NCI-H774 (cell line): ENCODE measurements at regions not wholly inside any gene's neighbourhood (a gene's known extent, or its start where the extent isn't known, plus 50 kb on each side); places are given as distances from the start of the nearest gene placed in this dataset.

Source experiments
- DNase-seq: peaks from one replicate; lab custom pipeline; 2025; lab: John Stamatoyannopoulos, UW

DNA sequence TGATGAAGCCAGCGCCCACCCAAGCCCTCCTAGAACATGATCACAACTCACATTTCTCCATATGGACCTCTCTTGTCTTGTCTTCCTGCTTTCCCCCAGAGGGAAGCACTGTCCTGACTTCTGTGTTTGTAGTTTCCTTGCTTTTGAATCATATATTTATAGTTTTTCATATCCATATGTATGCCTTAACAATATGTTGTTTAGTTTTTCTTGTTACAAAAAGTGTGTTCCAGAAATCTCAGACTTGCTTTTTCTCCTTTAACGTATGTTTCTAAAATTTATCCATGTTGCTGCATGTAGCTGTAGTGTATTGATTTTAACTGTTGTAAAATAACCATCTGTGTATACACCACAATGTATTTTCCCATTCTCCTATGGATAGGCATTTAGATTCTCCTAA, 182.0 kb upstream of the SMIM23 start:
- no peak for DNase-seq

- no peak for DNase-seq
Measured at GRCh38 chr5:171604195-171604594, 181.4 kb upstream of the SMIM23 start.

DNA sequence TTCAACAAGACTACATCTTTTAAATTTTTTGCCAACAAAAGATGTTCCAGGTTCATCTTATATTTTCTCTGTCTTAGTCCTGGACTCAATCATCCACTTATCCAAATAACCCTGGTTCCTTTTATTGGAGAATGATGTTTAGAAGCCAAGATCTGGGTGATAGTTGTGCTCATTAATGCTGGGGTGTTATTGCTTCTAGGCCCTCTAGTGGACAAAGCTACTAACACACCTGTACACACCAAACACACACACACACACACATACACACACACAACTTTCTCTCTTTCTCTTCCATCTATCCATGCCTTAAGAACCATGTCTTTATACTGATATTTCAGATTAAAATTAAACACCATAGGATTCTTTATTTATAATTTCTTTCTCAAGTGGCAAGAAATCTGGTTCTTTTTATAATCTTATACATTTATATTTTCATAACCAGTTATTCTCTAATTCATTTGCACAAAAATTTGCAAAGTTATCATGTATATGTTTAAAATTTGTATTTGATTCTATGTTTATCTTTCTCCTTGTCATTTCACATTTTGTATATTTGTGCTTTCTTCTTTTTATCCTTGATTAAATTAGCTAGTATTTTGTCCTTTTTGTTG, 179.1 kb upstream of the SMIM23 start:
- no peak for DNase-seq

DNA sequence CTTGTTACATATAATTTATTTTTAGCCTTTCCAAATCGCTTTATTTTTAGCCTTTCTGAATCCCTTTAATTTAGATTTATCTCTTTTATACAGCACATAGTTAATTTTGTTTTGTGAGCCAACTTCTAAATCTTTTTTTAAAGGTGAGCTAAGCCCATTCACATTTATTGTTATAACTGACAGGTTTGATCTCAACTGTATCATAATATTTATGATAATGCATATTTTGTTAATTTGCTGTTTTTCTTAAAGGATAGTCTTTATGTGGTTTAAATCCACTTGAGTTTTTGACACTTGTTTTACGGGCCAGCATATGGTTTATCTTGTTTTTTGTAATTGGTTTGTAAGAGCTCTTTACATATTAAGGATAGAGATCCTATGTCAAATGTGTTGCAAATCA, 177.8 kb upstream of the SMIM23 start:
- DNase-seq = no peak

GRCh38 chr5:171609806-171610452, 175.7 kb upstream of the SMIM23 start:
- no peak for DNase-seq

- DNase-seq = peak; percentile 71
Measured at GRCh38 chr5:171610686-171611085, 174.9 kb upstream of the SMIM23 start.

DNA sequence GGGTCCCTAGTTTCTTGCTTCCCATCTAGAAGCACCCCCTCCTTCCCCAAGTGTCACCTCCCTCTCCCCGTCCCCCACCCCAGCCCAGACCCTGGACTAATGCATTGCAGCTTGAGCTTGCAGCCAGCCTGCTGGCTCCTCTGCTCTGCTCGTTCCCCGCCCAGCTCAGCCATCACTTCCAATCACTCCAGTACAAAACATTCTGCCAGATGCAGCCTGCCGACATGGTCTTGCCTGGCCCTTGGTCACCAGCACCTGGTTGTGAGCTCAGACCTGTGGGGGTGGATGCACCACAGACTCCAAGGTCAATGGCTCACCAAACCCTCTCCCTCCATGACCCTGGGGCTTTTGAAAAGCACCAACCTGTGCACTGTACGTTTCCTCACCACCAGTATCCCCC, 172.9 kb upstream of the SMIM23 start:
- no peak for DNase-seq

DNA sequence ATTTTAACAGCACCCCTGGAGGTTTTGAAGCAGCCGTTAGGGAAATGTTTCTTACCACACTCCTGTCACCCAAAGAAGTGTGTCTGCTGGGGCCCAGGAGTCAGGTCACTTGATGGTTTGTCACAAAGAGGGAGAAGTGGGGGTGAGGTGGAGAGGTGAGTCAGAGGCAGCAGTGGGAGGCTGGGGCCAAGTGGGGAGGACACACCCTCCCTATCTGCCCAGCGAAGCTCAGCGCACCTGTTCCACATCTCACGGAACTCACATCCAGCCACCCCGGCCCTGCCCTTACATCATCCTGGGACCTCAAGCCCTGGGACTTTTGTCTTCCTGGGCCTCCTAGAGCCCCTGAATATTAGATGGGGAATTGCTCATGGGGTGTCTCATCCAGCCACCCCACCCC, 171.1 kb upstream of the SMIM23 start:
- DNase-seq = no peak

DNA sequence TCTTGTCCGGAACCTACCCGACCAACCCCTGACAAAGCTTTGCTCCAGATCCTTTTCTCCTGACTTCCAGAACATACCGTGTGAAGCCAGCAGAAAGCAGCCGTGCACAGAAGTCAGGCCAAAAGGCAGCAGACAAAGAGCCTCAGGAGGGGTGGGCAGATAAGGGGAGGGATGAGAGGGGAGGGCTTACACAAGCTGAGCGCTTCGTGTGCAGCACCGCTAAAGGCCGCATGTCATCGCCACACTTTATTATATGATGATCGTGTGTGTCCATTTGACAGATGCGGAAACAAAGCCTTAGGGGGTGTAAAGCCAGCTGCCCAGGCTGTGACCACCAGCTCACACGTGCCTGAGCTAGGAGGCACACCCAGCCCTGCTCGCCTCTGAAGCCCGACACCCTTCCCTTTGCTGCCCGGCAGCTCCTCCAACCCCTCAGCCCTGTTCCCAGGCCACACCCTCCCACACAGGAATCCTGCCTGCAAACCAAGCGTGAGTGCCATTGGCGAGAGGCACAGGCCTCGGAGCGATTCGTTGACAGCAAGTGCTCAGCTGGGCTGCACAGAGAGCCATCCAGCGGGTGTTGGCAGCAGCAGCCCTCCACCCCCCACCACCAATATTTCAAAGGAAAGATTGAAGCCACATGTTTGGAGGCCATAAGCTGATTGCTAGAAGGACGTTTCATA, 170.5 kb upstream of the SMIM23 start:
- DNase-seq = no peak

DNA sequence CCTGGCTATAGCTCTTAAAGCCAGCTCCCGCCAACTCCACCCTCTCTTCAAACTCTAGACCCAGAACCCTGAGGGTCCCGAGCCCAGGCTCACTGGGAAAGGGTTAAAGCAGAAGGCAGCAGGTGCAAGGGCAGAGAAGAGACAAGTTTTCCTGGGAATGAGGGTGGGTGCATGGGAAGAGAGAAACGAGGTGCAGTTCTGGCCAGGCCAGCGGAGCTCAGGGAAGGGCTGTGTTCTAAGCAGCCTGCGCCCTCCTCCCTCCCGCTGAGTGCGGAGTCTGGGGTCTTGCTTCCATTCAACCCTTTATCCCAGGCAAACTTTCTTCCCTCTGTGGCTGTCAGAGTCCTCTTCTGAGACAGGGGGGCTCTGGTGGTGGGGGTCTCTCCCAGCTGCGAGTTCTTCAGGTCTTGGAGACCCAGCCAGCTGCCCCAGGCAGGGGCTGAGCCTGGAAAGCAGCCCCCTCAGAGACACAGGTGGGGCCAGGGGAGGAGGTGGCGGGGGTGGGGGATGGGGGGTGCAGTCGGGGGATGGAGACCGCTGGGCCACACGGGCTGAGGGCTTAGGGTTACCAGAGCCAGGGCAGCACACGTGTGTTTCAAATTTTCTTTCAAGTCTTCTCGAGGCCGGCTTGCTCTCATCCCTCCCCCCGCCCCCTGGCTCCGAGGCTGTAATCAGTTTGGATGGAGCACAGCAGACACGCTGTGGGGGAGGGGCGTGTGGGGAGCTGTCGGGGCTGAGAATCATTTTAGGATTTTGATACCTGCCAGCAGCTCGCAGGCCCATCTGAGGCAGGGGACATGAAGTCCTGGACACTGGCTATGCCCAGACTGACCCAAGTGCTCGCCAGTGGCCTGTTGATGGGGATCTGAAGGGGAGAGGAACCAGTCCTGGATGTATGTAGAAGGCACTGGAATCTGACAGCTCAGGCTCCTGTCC, 169.6 kb upstream of the SMIM23 start:
- DNase-seq = no peak

GRCh38 chr5:171617266-171617665, 168.4 kb upstream of the SMIM23 start:
- DNase-seq = no peak

DNA sequence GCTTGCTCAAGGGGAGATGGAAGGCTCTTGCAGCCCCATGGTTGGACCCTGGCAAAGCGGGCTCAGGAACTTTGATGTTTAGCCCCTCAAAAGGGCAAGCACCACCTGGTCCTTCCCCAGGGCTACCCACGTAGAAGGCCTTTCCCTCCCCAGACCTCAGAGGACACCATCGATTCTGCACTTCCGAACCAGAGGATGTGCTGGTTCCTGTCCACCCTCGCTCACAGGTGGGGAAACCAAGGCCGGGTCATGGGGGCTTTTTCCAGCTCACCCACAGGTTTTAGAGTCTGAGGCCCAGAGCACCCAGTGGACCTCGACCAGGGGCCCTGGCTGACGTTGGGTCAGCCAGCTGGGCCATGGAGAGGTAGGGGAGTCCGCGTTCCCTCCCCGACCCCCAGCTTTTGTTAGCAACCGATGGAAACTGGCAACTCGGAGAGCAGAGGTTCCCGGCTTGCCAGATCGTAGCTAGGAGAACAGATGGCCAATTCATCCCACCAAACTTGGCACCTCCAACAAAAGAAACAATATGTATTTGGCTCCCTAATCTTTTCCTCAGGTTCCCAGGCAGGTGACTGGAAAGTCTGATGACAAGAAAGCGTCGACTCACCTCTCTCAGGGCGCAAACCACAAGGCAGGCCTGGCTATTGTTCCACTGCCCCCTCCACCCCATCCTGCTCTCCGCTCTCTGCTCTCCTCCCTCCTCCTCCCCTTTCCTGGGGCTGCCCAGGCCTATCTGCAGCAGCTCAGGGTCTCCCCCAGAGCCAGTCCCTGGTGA, 167.6 kb upstream of the SMIM23 start:
- no peak for DNase-seq

DNA sequence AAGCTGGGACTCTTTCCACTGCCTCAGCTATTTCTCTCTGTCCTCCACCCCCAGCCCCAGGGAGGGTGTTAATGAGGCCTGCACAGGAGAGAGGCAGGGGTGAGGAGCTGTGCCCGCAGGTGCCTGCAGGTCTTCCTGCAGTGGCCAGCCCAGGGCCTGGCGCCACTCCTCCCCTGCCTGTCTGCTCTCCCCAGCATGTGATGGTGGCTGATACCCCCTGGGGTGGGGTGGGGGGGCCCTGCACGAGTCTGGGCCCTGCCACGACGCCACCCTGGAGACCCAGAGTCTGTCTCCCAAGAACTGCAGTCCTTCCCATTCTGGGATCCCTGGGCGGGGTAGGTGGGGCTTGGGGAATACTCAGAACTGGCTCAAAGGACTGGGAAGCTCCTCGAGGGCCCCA, 166.4 kb upstream of the SMIM23 start:
- DNase-seq = no peak

- DNase-seq = no peak
Measured at GRCh38 chr5:171619744-171620143, 165.9 kb upstream of the SMIM23 start.

DNA sequence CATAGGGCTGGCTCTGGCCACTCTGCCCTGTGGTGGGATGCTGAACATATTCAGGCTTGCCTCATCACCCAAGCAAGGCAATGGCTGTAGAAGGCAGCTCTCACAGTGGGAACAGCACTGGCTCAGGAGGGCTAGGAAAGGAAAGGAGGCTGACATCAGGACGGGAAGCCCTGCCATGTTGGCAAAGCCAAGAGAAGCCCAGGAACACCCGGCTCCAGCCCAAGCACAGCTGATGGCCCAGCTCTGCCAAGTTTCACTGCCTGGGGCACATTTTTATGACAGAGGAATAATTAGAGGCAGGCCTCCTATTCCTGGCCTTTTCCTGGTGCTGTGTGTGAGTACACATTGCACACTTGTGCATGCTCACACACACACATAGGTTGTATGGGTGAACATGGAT, 163.6 kb upstream of the SMIM23 start:
- DNase-seq = no peak

- DNase-seq = no peak
Measured at GRCh38 chr5:171623107-171623506, 162.5 kb upstream of the SMIM23 start.

GRCh38 chr5:171623551-171624097, 162.0 kb upstream of the SMIM23 start:
- DNase-seq = no peak

DNA sequence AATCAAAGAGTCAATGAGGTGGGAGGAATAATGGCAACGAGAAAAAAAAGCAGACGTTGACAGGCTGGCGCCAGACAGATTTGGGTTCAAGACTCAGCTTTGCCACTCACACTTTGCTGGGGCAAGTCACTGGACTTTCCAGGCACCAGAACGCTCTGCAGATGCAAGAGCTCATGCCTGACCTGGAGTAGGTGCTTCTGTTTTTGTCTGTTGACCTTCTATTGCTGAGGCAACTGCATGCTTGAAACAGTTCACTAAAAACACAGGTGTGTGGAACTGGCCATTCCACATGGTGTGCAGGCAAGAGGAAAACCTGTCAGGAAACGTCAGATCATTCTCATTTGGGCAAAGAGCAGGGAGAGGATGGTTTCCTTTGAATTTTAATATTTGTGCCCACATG, 161.2 kb upstream of the SMIM23 start:
- peak; percentile 14 for DNase-seq

DNA sequence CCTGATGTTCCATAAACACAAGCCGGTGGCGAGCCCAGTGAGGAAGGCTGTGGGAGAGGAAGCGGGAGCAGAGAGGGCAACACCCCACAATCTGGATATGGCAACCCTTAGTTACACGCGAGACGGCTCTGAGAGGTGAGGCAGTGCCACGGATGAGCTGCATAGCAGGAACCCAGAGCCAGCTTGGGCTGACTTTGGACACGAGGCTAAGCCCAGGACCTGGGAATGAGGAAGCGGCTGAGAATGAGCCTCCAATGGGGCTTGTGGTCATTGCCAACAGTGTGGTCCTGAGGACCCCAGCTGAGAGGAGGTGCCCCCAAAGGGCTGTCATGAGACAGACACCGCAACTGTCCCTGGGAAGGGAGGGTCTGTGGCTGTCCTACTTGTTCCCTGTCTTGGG, 160.0 kb upstream of the SMIM23 start:
- no peak for DNase-seq

DNA sequence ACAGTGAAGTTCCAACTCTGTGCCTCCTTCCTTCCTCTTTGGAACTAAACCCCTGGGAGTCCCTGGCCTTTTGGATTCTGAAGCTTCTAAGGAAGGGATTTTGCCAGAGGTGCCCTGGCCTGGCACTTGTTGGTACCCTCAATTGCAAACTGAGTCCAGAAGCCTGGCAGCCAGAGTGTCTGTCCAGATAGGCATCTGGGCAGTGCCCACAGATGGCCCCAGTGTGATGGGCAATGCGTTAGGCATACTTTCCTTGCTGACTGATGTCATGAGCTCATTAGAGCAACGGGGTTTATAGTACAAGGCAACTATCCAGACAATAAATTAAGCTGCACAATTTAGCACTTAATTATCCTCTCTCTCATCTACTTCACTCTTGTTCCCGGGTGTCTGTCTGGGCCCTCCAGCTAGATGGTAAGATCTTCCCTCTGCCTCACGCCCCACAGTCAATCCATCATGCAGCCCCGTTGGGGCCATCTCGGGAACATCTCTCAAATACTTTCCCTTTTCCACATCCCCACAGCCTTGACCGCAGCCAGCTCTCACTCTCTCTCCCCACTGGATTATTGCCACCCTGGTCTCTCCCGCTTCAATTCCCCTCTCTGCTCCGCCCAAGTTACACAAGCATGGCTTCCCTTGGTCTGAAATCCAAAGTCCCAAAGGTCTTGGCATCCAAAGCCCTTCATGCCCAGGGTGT, 157.5 kb upstream of the SMIM23 start:
- DNase-seq = no peak

DNA sequence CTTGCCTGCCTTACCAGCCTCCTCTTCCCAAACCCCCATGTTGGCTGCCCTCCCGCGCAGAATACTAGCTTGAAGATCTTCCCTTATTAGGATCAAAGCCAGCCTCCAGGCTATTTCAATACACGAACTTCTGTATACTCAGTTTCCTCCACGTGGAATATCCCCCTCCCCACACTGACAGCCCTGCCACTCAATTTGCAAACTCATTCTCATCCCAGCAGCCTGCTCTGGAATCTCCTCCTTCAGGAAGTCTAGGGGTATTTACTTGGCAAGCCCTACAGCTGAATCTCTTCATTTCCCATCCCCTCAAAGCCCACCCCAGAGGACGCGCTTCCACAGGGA, 157.0 kb upstream of the SMIM23 start:
- DNase-seq = no peak
